T47D (cell line): ENCODE measurements at regions not wholly inside any gene's neighbourhood (a gene's known extent, or its start where the extent isn't known, plus 50 kb on each side); places are given as distances from the start of the nearest gene placed in this dataset.

Source experiments
- DNase-seq, 2 experiments: peaks; one replicate each; pipeline versions ENCODE4 v3.0.0 to v3.0.0-alpha.2; 2011 to 2012; ENCODE audit warnings: low read depth in 1 of 2, low spot score in 1 of 2
- JUND ChIP-seq: IDR thresholded peaks from 2 replicates; pipeline ENCODE4 v1.6.1; 2012; ENCODE audit warnings: low read depth
- in situ Hi-C: cut with HindIII; loops from 2 replicates; pipeline ENCODE4 v1.10.0; 2016; ENCODE audit warnings: low sequenced_read_pairs, low pct_unique_long_range_greater_than_20kb

DNA sequence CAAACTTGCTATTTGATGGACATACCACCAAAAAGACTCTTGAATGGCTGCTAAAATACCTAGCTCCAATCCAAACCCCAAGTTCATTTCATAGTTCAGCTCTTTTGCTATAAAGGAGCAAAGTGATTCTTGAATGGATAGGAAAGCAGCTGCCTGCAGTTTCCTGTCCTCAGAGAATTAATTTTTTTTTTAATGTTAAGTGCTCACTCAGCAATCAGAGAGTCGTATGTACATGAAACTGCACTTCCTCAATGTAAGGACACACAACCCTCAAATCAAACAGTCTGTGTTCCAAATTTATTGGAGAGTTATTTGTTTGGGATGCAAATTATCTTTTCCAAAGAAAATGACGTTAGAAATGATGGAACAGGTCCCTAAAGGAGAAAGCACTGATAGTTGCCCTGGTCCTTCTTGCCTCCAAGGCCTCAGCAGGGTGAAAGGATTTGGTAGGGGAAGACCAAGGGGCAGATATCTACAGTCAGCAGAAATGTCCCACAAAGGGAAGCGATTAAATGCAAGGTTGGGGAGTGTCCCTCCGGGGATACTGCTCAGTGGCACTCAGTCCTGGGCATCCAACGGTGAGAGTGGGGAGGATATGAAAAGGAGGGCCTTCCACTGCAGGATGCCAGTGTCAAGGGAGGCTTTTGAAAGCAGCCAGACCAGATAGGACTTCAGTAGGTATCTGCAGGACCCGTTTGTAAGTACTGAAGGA is 67.2 kb upstream of the RASGEF1B start:
- no peak for TF ChIP-seq JUND
- in situ Hi-C loops: no loop called here

DNA sequence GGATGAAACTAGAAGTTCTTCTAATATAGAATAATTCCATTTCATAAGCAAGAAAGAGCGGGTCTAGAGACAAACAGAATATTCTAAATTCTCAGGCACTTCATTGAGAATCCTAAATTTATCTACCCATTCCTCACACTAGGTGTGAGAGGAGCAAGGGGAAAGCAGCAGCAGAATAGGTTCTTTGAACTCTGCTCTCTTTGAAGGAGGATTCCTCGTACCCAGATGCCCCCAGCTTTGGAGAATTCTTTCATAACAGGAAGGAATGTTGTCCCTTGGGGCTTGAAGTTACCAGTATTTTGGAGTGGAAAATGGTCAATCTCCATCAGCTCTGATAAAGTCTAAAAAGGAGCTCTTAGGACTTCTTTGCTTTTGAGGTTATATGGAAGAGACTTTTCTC is 59.7 kb upstream of the RASGEF1B start:
- no peak for DNase-seq
- no peak for TF ChIP-seq JUND
- in situ Hi-C loops: no loop called here

More for the DNA sequence above, 67.2 kb upstream of the RASGEF1B start:
- no peak for DNase-seq

DNA sequence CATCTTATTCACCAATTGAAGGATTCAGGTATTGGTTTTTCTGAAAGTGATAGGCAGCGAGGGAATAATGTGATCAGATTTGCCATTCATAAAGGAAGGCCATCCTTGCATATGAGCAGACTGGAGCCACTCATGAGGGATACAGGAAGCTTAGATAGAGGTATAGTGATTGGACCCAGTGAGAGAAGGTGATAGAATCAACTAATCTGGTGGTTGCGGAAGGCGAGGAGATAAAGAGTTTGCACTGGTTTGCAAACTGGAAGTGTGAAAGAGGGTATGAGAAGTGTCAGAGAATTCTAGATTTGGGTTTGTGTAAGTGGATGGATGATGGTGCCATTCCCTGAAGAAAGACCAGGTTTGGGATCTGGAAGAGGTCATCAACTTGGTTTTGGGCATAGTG is 57.3 kb upstream of the RASGEF1B start:
- in situ Hi-C loops: no loop called here
- no peak for TF ChIP-seq JUND
- no peak for DNase-seq

DNA sequence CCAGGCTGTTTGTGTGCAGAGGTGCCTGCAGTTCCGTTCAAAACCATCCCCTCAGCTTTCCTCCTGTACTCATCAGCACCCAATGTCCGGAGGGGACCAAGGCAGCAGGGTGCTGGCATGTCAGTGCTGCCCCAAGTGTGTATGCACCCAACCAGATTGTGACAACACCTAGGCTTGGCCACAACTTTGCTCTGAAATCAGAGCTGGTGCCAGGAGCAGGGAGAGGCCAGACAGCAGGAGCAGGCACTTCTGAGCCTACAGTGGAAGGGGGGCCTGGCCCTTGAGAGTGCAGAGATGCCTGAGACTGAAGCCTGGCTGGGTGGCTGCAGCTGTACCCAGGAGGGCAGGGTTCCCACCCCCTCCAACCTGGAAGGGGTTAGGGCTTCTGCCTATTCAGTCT is 56.5 kb upstream of the RASGEF1B start:
- no peak for TF ChIP-seq JUND

DNA sequence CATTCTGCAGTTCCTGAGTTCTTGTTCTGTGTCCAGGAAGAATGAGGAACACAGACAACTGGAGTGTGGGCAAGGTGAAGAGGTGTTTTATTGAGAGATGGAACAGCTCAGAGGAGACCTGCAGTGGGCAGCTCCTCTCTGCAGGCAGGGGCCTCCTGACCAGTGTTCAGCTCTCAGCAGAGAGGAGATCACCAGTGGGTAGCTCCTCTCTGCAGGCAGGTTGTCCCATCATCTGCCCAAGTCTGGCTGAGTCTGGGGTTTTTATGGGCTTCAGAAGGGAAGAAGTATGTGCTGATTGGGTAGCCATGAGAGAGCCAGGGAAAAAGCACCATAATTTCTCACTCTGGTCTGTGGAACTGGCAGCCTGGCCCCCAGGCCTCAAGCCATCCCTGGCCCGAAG is 56.0 kb upstream of the RASGEF1B start:
- in situ Hi-C loops: no loop called here
- TF ChIP-seq JUND: no peak
- no peak for DNase-seq

More for the DNA sequence above, 56.5 kb upstream of the RASGEF1B start:
- in situ Hi-C loops: no loop called here
- DNase-seq: no peak

DNA sequence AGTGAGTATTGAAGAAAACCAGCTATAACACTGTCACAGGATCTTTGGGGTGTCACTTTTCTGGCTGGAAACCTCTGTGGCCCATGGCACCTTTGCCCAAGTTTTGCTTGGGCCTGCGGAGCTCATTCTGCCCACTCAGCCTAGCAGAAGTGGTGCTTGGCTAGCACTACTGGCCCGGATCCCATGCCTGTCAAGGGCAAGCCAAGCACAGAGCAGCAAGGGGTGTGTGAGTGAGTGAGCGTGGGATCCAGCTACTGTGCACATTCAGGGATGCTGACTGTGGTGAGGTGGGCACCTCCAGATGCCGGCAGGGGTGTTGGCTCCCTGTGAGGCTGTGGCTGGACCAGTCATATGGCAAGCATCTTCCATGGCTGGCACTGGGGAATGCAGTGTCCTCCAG is 55.4 kb upstream of the RASGEF1B start:
- no peak for DNase-seq
- TF ChIP-seq JUND: no peak
- in situ Hi-C loops: no loop called here

DNA sequence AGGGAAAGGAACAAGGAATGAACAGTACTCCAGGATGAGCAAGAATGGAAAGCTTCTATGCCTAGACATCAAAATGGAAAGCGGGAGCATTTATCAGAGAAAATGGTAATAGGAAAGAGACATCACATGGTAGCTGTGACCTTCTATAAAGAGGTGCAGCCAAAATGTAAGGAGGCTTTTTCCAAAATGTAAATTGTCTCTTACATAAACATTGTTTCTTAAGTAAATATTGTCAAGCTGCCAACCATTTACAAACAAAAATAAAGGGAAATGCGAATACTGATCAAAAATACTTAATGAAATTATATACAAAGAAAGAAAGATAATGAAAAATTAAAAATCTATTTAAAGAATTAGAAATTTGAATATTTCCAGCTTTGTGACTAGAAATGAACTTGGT is 55.0 kb upstream of the RASGEF1B start:
- in situ Hi-C loops: no loop called here
- DNase-seq: no peak
- TF ChIP-seq JUND: no peak

DNA sequence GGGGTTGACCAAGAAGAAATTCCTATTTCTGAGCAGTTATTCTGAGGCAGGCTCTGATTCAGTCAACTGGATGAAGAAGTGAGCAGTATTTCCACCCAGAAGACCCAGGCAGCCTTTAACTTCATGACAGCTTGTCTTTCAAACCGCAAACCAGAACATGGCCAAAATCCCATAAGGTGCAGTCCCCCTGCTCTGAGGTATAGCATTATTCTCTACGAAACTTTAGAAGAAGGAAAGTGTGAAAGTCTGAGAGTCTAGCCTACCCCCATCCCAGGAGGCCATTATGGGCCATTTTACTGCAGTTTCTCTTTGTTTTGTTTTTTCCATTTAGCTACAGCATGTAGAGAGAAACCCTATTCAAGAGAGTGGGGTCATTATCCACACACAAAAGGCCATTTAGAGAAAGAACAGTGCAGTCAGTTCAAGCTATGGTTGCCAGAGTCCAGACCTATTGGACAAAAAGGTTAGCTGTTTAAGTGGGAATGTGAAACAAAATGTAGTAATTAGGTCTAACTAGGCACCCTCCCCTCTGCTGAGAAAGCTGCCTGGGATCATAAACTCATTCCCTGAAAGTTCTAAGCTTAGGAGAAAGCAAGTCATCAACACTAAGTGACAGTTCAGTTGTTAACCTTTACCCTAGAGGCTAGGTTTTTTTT is 52.1 kb upstream of the RASGEF1B start:
- no peak for DNase-seq
- TF ChIP-seq JUND: no peak
- in situ Hi-C loops: no loop called here

DNA sequence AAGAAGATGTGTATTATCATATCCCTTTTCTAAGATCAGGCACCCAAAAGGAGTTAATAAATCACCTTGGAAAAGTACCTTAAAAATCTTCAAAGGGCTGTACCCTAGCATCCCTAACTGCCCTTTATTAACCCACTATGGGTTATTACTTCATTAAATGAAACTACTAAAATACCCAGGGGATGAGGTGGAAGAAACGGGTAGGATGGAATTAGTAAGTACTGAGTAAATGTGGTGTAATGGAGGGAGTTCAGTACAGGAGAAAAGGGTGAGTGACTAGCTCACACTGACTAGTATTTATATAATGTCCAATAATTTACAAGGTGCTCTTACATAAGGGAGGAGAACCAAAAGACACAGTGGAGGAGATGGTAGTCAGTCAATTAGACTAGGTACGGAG is 51.0 kb upstream of the RASGEF1B start:
- in situ Hi-C loops: no loop called here
- TF ChIP-seq JUND: no peak
- DNase-seq: no peak

DNA sequence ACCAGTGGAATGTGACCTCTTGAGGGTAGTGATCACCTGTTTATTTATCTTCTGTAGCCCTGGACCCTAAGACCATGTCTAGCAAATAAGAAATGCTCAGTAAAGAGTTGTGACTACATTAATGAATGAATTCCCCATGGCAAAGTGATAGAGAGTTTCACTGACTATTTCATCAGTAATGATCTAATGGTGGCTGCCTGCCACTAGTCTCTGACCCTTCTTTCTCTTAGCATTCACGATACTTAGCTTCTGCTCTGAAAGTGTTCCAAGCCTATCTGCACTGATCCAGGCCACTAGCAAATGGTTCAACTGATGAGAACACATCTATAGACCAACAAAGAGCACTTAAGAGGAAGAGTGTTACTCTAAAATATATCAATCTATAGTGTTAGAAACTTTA is 50.0 kb upstream of the RASGEF1B start:
- in situ Hi-C loops: no loop called here
- no peak for DNase-seq
- no peak for TF ChIP-seq JUND
